Endothelial cell of umbilical vein (primary cell): ENCODE measurements at regions not wholly inside any gene's neighbourhood (a gene's known extent, or its start where the extent isn't known, plus 50 kb on each side); places are given as distances from the start of the nearest gene placed in this dataset.

Experiments used
- BruUV-seq: library from RNA; stranded (reverse); fragments of 400-500 nt; replicated peaks from 2 replicates; lab custom pipeline; 2021; lab: Mats Ljungman, UMichigan
- CTCF ChIA-PET: fragments of 300-600, 350-600 bp; sonication (Branson Sonifier 250); formaldehyde crosslinking; loops from one replicate; lab custom pipeline; 2021; ENCODE audit warnings: antibody characterized with exemption, inconsistent platforms; lab: Charles Lee
- POLR2A ChIA-PET: fragments of 300-600, 350-600 bp; sonication (Branson Sonifier 250); formaldehyde crosslinking; loops from one replicate; lab custom pipeline; 2021; ENCODE audit warnings: antibody characterized with exemption, inconsistent platforms; lab: Charles Lee
- DNase-seq: peaks from one replicate; pipeline ENCODE4 v3.0.0-alpha.2; 2011; ENCODE audit warnings: low read depth, low spot score
- FAIRE-seq: peaks from 2 replicates; lab custom pipeline; 2011; peaks lifted over from hg19 to GRCh38; lab: Jason Lieb, UNC
- H2AFZ ChIP-seq: 2 replicates; pipeline ENCODE4 v1.6.0; 2012; ENCODE audit warnings: low read depth, low read length, control low read depth, inconsistent platforms
- H3K27ac ChIP-seq: 2 replicates; pipeline ENCODE4 v1.5.1; 2011; ENCODE audit warnings: low read depth, mild to moderate bottlenecking, control low read depth, low read length, moderate library complexity; ENCODE audit not compliant: insufficient read depth
- H3K27me3 ChIP-seq, 2 experiments: 2 replicates each; pipeline versions ENCODE4 v1.6.0 to v1.6.1; 2011; ENCODE audit warnings: low read length in 2 of 2, mixed read lengths in 1 of 2; ENCODE audit not compliant: control insufficient read depth in 2 of 2, insufficient read depth in 2 of 2
- H3K36me3 ChIP-seq, 2 experiments: 2 replicates in 1 of 2; 3 replicates in 1 of 2; pipeline ENCODE4 v1.5.1; 2011; ENCODE audit warnings: low read length in 2 of 2, mild to moderate bottlenecking in 1 of 2, moderate library complexity in 1 of 2; ENCODE audit not compliant: control insufficient read depth in 2 of 2, insufficient read depth in 2 of 2; ENCODE audit errors: extremely low read depth in 1 of 2
- H3K4me1 ChIP-seq: 3 replicates; pipeline ENCODE4 v1.5.1; 2011; ENCODE audit warnings: mild to moderate bottlenecking, low read length; ENCODE audit not compliant: control insufficient read depth, insufficient read depth; ENCODE audit errors: extremely low read depth
- H3K4me2 ChIP-seq: 2 replicates; pipeline ENCODE4 v1.6.1; 2011; ENCODE audit warnings: low read length, control low read depth, mixed read lengths; ENCODE audit not compliant: insufficient read depth
- H3K4me3 ChIP-seq, 3 experiments: fragments of 200-600 bp in 1 of 3; sonication (generic), shearing (Covaris generic) in 1 of 3; replicated peaks in 1 of 3; 2 replicates each; pipeline ENCODE4 v1.5.1; 2011 to 2016; ENCODE audit warnings: control low read depth in 3 of 3, low read length in 3 of 3, mild to moderate bottlenecking in 2 of 3, inconsistent platforms in 1 of 3, low read depth in 1 of 3, moderate library complexity in 1 of 3; ENCODE audit not compliant: insufficient read depth in 1 of 3
- H3K79me2 ChIP-seq: 2 replicates; pipeline ENCODE4 v1.6.0; 2012; ENCODE audit warnings: low read length, inconsistent platforms; ENCODE audit not compliant: control insufficient read depth, insufficient read depth
- H3K9ac ChIP-seq: replicated peaks from 2 replicates; pipeline ENCODE3; 2011; ENCODE audit warnings: low read length, control low read depth; ENCODE audit not compliant: insufficient read depth; ENCODE audit errors: extremely low read depth
- H3K9me1 ChIP-seq: replicated peaks from 3 replicates; pipeline ENCODE4 v1.6.0; 2011; ENCODE audit warnings: mild to moderate bottlenecking, low read length; ENCODE audit not compliant: control insufficient read depth, insufficient read depth; ENCODE audit errors: extremely low read depth
- H3K9me3 ChIP-seq: replicated peaks from 2 replicates; pipeline ENCODE4 v1.5.1; 2012; ENCODE audit warnings: low read length, inconsistent platforms; ENCODE audit not compliant: control insufficient read depth, insufficient read depth
- H4K20me1 ChIP-seq: replicated peaks from 2 replicates; pipeline ENCODE3; 2011; ENCODE audit warnings: mild to moderate bottlenecking, low read length; ENCODE audit not compliant: control insufficient read depth, insufficient read depth; ENCODE audit errors: extremely low read depth
- CTCF ChIP-seq, 2 donors: IDR thresholded peaks; 1 replicate in 1 of 2; 2 replicates in 1 of 2; pipeline ENCODE4 v1.5.1; 2011; ENCODE audit warnings: low read length in 2 of 2, mild to moderate bottlenecking in 2 of 2, moderate library complexity in 2 of 2, control low read depth in 1 of 2, inconsistent platforms in 1 of 2, low read depth in 1 of 2; ENCODE audit not compliant: insufficient read depth in 1 of 2; ENCODE audit errors: extremely low read depth in 1 of 2
- EZH2 ChIP-seq: IDR thresholded peaks from 2 replicates; pipeline ENCODE4 v1.6.1; 2012; ENCODE audit warnings: borderline replicate concordance, low read depth, mild to moderate bottlenecking, moderate library complexity, low read length, inconsistent platforms; ENCODE audit not compliant: severe bottlenecking
- FOS ChIP-seq: IDR thresholded peaks from 2 replicates; pipeline ENCODE4 v1.6.1; 2011; ENCODE audit warnings: mild to moderate bottlenecking, low read length, moderate library complexity, borderline replicate concordance; ENCODE audit not compliant: insufficient read depth
- GATA2 ChIP-seq: IDR thresholded peaks from 2 replicates; pipeline ENCODE4 v1.7.0; 2011; ENCODE audit warnings: low read depth, mild to moderate bottlenecking, moderate library complexity, mixed read lengths, low read length; ENCODE audit not compliant: insufficient read length, insufficient read depth
- JUN ChIP-seq: IDR thresholded peaks from 2 replicates; pipeline ENCODE4 v1.6.1; 2011; ENCODE audit warnings: borderline replicate concordance, low read depth; ENCODE audit not compliant: insufficient read length, insufficient read depth
- MYC ChIP-seq: IDR thresholded peaks from one replicate; pipeline ENCODE4 v1.6.1; 2011; ENCODE audit warnings: mild to moderate bottlenecking, low read depth, low read length
- POLR2A ChIP-seq: IDR thresholded peaks from 2 replicates; pipeline ENCODE4 v1.6.1; 2012; ENCODE audit warnings: low read depth, mild to moderate bottlenecking, control low read depth, low read length
- POLR2AphosphoS5 ChIP-seq: IDR thresholded peaks from 2 replicates; pipeline ENCODE4 v1.6.1; 2012; ENCODE audit warnings: low read depth, mild to moderate bottlenecking, control low read depth, low read length, moderate library complexity; ENCODE audit not compliant: insufficient read depth
- dilution Hi-C: fragments of 300-500 bp; cut with MboI; formaldehyde crosslinking; loops from one replicate; pipeline ENCODE4 v1.15.0; 2019; ENCODE audit warnings: low sequenced_read_pairs; ENCODE audit not compliant: extremely low pct_ligation_motif_present
- intact Hi-C: fragments of 100-400 bp; cut with micrococcal nuclease; formaldehyde crosslinking; loops from one replicate; pipeline ENCODE4 v1.10.0; 2022
- TF ChIP-seq, protein P1 (sequence below): IDR thresholded peaks from 2 replicates; pipeline ENCODE4 v1.6.1; 2011; ENCODE audit not compliant: insufficient read depth, insufficient read length

DNA sequence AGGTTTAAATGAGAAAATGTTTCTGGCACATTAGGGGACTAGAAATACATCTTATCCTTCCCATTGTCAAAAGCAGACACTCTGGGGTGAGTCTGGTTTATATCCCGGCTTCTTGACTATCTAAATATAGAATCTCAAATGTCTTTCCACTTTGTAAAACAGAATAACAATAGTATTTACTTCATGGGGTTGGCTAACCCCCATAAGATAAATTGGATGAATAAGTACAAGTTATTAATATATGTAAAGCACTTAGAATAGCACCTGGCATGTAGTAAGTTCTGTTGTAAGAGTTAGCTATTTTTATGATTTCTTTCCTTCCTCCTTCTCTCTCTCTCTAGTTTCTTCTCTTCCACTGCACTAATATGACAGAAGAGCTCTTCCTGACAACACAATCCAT lies 499.1 kb downstream of the INSC start:
- H3K79me2 ChIP-seq: no peaks in the 10 kb centered on the region
- ChIA-PET CTCF (no interaction called here), POLR2A (no interaction called here)
- H3K27me3 ChIP-seq: no peaks in the 10 kb centered on the region
- H3K27ac ChIP-seq: no peak overlapping the region
- TF ChIP-seq, protein P1, sequence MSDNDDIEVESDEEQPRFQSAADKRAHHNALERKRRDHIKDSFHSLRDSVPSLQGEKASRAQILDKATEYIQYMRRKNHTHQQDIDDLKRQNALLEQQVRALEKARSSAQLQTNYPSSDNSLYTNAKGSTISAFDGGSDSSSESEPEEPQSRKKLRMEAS: no peak
- TF ChIP-seq JUN (no peak), FOS (no peak), POLR2A (no peak), POLR2AphosphoS5 (no peak), EZH2 (no peak), MYC (no peak), GATA2 (no peak), CTCF (IDR thresholded peaks at IDR 0.05; ENCODE audit: extremely low read depth in 1 of 2, insufficient read depth in 1 of 2, low read depth in 1 of 2, low read length in 2 of 2) (no peak)
- no peak overlapping the region for H3K9ac ChIP-seq
- H3K9me1 ChIP-seq: no peaks in the 10 kb centered on the region
- BruUV-seq: no TSS peak
- H3K36me3 ChIP-seq: no peaks in the 10 kb centered on the region
- H3K4me3 ChIP-seq: no peak overlapping the region
- DNase-seq: no peak
- intact Hi-C loops: no loop called here
- H4K20me1 ChIP-seq: no peaks in the 10 kb centered on the region
- dilution Hi-C loops: no loop called here
- FAIRE-seq: no peak
- H2AFZ ChIP-seq: no peak overlapping the region
- no peaks in the 10 kb centered on the region for H3K4me1 ChIP-seq
- no peak overlapping the region for H3K4me2 ChIP-seq
- H3K9me3 ChIP-seq: no peaks in the 10 kb centered on the region
